SKM-1 (cell line): ENCODE measurements at regions not wholly inside any gene's neighbourhood (a gene's known extent, or its start where the extent isn't known, plus 50 kb on each side); places are given as distances from the start of the nearest gene placed in this dataset.

Experiments
- DNase-seq: peaks from one replicate; lab custom pipeline; 2025; ENCODE audit not compliant: unreplicated experiment; lab: John Stamatoyannopoulos, UW

DNA sequence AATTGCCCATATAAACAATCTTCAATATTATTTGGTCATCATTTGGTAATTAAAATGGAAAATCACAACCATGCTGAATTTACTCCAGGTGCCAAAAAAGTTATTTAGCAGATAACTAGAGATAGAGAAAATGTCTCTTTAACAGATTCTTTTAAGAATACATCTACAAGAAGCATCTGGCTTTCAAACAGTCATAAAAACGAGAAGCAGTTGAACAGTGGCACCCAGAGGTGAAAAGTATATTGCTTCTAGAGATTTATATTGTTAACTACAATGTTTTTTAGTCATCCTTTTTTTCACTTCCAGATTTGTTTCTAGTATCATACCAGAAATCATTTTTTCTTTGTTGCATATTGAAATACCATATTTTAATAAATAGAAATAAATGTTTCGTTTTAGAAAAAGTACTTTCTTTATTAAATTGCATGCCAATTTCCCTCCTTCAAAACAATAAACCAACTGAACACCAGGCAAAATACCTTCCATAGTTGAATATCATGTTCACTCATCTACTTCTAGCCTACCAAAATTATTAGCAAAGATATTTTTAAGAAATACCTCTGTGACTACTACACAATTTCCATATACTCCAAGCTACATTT lies 65.4 kb upstream of the HNRNPA3 start:
- peak; percentile 57 for DNase-seq

DNA sequence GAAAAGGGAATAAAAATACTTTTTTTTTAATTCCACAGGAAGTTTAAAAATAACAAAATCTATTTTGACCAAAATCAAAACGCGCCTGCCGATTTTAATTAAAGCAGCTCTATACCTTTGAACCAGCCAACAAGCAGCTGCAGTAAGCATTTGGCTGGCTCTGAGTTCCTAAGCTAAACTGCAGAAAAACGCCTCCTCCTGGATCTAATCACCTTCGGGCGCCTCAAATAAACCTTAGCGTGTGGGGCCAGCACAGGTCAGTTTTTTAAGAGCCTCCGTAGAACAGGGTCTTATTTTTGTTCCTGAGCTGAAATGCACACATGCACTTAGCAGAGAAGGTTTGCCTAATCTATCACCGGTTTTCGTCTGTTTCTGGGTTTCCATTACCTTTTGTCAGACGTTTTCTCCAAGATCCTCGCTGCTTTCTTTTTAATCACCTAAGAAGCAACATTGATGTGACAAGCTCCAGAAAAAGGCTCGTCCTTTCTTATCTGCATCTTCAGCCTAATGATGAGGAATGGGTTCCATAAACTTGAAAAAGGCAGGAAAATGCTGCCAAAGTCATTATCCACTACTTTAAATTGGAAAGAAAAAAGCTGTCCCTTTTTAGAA lies 64.7 kb upstream of the HNRNPA3 start:
- DNase-seq, result no peak

DNA sequence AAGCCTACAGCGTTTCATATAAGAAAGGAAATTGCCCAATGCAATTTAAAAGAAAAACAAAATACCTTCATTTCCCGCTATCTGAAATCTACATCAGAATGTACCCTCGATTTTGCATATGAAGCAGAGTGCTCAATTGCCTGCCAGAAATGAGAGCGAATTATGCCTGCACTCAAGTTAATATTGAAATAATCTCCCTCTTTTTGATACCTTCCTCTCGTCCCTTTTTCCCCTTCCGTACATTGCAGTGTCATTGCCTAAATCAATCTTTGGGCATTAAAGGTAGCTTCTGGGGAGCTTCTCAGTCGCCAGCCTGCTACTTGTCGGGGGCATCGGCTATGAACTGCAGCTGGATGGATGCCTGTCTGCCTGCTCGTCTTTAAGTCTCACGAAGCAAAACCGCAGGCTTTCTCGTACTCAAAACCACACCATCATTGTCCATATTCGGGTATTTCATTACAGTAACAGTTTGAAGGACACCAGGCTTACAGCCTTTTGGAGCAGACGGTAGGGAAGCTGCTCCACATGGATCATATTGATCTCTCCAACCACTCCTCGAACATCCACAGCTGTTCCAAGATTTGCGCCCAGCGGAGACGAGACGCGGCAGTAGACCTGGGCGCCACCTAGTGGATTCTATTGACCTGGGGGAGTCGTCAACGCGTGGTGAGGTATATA lies 64.0 kb upstream of the HNRNPA3 start:
- peak; percentile 69 for DNase-seq

DNA sequence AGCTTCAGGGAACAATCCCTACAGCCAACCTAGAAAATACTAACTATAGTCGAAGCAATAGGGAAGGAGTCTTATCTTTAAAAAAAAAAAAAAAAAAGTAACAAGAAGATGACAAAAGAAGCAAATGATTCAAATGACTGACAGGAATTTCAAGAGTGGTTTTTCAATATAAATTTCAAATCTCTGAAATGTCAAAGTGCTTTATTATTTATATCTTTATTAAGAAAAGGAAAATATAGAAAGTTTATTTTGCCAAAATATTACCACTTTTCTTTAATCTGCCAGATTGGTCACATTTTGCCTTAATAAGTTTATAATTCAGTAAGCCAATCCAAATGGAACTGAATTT lies 63.5 kb upstream of the HNRNPA3 start:
- DNase-seq, result no peak

DNA sequence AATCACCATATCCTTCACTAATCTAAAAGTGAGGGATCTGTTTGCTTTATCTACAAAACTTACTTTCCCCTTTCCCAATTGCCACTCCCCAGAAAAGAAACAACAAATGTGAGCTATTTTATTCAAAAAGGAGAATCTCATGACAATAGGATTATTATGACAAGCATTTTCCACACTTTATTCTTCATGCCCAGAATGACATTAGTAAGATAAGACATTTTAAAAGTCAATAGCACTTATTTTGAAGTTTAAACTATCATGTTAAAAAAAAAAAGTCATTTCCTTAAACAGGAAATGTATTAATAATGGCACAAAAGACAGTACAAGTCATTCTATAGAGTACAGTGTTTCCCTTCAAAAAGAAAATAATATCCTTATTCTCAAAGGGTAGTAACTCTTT lies 58.8 kb upstream of the HNRNPA3 start:
- DNase-seq, result no peak

DNA sequence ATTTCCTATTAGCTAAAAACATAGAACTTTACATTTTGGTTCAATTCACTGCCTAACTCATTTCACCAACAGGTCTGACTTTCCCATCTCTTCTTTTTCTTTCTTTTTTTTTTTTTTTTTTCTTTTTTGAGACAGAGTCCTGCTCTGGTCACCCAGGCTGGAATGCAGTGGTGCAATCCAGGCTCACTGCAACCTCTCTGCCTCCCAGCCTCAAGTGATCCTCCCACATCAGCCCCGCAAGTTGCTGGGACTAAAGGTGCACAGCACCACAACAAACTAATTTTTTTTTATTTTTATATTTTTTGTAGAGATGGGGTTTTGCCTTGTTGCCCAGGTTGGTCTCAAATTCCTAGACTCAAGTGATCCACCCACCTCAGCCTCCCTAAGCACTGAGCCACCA lies 57.8 kb upstream of the HNRNPA3 start:
- no peak for DNase-seq

DNA sequence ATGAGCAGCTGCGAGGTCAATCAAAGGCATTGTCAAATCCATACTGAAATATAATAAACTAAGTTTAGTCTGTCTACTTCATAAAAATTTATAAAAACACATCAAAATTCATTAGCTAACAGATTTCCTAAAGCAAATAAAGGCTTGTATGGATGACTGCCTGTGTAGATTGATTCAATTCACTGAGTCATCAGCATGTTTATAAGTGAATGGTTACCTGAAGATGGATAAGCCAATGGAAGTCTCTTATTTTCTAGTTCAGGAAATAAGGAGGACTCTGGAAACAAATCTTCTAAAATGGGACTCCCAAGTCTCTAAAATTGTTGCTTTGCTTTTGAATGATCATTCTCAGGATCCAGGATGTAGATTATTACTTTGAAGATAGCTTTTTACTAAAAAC lies 57.0 kb upstream of the HNRNPA3 start:
- DNase-seq, result no peak

DNA sequence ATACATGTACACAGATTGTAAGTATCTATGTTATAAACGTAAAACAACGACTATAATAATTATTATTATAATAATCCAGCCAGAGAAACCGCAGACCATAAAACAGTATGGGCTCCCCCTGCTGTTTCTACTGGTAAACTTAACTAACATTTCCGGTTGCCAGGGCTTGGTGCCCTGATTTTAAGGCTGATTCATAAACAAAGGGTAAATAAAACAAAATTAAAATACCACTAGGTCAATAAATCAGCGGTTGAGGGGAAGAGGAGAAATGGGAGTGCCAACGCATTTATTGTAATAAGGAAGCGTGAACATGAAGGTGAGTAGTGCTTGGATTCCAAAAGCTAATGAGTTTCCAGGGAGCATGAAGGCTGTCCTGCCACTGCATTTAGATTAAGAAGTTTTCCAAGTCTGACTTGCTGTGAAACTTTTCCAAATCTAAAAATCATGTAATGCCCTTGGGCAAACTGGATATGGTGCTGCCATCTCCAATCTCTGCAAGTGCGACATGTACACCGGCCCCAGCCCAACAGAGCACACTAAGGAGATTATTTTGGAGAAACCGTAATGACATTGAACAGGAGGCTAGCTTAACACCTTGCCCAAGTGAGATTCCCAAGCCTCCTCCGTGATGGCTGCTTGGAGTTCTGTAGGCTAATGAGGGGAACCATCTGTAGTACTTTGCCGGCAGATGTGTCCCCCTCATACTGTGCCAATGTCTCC lies 50.7 kb upstream of the HNRNPA3 start:
- DNase-seq, result no peak
